ENCODE measurements at regions not wholly inside any gene's neighbourhood (a gene's known extent, or its start where the extent isn't known, plus 50 kb on each side); places are given as distances from the start of the nearest gene placed in this dataset.

DNA sequence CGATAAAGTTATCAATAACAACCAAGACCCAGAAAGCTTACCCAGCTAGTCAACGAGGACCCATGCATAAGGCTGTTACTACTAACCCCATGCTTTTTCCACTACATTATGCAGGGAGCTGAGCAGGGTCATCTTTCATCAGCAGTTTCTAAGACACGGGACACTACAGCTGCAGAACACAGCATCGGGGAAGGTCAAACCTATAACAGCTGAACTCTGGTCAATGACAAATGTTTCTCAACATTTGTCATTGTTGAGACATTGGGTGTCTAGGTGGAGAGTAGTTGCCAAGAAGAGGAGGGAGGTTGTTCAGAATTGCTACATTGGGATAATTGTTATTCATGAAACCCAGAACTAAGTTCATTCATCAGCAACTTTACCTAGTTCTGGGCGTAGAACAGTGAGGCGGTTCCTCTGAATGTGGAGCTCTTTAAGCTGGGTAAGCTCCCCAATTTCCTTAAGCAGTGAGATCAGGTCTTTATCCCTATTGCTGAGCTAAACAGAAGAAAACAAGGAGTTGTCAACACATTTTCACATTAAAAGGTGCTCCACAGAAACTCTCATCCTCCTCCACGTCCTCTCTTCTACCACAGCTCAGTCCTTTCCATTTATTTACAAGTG lies 105.6 kb downstream of the ZNF22 start:
- TF ChIP-seq, protein P1, sequence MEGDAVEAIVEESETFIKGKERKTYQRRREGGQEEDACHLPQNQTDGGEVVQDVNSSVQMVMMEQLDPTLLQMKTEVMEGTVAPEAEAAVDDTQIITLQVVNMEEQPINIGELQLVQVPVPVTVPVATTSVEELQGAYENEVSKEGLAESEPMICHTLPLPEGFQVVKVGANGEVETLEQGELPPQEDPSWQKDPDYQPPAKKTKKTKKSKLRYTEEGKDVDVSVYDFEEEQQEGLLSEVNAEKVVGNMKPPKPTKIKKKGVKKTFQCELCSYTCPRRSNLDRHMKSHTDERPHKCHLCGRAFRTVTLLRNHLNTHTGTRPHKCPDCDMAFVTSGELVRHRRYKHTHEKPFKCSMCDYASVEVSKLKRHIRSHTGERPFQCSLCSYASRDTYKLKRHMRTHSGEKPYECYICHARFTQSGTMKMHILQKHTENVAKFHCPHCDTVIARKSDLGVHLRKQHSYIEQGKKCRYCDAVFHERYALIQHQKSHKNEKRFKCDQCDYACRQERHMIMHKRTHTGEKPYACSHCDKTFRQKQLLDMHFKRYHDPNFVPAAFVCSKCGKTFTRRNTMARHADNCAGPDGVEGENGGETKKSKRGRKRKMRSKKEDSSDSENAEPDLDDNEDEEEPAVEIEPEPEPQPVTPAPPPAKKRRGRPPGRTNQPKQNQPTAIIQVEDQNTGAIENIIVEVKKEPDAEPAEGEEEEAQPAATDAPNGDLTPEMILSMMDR (IDR thresholded peaks at IDR 0.05), result no peak
- TF ChIP-seq POLR2AphosphoS5 (IDR thresholded peaks at IDR 0.05), result no peak
